ENCODE measurements at regions not wholly inside any gene's neighbourhood (a gene's known extent, or its start where the extent isn't known, plus 50 kb on each side); places are given as distances from the start of the nearest gene placed in this dataset.

DNA sequence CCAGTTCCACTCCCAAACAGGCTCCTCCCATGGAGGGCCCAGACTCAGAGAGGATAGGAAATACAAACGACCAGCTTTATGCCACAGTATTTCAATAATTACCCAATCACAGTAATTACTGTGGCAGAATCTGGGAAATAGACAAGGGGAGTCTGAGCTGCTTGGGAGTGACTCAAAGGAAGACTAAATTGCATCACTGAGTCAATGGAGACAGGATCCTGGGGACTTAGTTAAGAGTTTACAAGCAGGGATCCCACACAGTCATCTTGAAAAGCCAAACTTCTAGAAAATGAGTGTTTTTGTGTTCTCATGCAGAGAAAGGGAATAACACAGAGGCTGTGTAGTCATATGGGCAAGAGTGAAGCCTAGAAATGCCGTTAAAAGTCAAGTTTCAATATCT, 1142.1 kb downstream of the CNTNAP5 start:
- peak; percentile 6 for DNase-seq (ENCODE audit: low read depth)

DNA sequence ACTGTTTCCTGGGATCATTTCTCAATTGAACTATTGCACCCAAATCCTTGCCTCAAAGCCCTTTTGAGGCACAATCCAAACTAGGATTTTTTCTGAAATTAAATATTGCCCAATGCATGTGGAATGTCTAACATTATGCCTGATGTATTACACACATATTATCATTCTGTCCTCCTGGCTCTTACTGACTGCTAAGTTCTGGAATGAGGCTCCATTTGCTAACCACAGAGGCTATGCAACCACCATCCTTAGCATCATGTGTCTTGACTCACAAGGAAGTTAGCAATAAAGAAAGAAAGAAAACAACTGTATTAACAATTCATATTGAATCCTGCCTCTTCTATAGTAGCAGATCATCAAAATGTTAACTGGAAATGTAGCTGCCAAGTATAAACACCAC, 1142.7 kb downstream of the CNTNAP5 start:
- peak; percentile 57 for DNase-seq (ENCODE audit: low read depth)
- TF ChIP-seq, protein P1, sequence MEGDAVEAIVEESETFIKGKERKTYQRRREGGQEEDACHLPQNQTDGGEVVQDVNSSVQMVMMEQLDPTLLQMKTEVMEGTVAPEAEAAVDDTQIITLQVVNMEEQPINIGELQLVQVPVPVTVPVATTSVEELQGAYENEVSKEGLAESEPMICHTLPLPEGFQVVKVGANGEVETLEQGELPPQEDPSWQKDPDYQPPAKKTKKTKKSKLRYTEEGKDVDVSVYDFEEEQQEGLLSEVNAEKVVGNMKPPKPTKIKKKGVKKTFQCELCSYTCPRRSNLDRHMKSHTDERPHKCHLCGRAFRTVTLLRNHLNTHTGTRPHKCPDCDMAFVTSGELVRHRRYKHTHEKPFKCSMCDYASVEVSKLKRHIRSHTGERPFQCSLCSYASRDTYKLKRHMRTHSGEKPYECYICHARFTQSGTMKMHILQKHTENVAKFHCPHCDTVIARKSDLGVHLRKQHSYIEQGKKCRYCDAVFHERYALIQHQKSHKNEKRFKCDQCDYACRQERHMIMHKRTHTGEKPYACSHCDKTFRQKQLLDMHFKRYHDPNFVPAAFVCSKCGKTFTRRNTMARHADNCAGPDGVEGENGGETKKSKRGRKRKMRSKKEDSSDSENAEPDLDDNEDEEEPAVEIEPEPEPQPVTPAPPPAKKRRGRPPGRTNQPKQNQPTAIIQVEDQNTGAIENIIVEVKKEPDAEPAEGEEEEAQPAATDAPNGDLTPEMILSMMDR (IDR thresholded peaks at IDR 0.05; ENCODE audit: insufficient read depth, low read depth, low read length): no peak
- no peak overlapping the region for H3K4me3 ChIP-seq (ENCODE audit: low read depth, low read length)

More for the DNA sequence above, 1142.1 kb downstream of the CNTNAP5 start:
- TF ChIP-seq, protein P1 (IDR thresholded peaks at IDR 0.05; ENCODE audit: insufficient read depth, low read depth, low read length): no peak
- H3K4me3 ChIP-seq (ENCODE audit: low read depth, low read length): no peak overlapping the region

DNA sequence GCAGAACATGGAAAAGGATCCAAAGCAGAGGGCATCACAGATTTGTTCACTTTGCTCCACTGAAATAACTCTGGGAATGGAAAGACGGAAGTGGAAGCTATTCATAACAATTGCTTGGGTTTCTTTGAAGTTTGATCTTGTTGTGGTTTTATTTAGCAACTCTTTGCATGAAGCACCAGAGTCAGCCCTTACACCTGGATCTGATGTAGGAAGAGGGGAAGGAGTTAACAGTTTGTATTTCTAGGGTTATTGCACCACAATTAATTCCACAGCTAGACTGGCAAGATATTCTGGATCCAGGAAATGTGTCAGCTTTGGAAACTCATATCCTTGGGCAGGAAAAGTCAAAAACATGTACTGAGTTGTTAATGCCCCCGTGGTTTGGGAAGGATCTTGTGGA, 1143.4 kb downstream of the CNTNAP5 start:
- H3K4me3 ChIP-seq (ENCODE audit: low read depth, low read length): no peak overlapping the region
- peak; percentile 1 for DNase-seq (ENCODE audit: low read depth)
- TF ChIP-seq, protein P1 (IDR thresholded peaks at IDR 0.05; ENCODE audit: insufficient read depth, low read depth, low read length): no peak

DNA sequence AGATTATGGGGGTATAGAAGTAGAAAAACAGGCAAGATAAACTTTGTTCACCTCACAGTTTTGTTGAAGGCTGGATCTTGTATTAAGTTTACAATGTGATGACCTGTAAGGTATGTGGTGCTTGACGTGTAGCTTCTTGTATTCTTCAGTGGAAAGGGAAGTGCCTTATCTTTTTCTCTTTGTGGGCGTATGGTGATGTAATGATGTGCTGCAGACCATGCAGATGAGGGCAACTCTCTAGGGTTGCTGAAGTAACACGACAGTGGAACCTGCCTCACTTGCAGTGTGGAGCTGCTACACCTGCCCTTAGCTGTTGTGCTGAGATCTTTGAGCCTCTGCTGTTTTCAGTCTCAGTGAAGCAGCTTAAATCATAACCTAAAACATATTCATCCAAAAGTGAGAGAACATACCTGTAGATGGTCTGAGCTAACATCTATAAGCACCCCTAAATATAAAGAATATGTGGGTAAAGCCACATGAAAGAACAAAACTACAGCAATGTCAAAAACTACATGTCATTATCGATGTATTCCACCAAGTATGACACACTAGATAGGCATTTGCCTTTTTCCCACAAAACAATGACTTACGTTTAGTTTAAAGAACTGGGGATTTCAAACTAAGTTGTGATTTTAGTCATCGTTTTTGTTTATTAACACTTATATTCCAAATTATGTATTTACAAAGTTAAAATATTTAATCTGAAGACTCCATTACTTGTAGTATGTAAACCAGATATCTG, 1144.1 kb downstream of the CNTNAP5 start:
- DNase-seq (ENCODE audit: low read depth): peak; percentile 3
- TF ChIP-seq, protein P1 (IDR thresholded peaks at IDR 0.05; ENCODE audit: insufficient read depth, low read depth, low read length): no peak
- no peak overlapping the region for H3K4me3 ChIP-seq (ENCODE audit: low read depth, low read length)

DNA sequence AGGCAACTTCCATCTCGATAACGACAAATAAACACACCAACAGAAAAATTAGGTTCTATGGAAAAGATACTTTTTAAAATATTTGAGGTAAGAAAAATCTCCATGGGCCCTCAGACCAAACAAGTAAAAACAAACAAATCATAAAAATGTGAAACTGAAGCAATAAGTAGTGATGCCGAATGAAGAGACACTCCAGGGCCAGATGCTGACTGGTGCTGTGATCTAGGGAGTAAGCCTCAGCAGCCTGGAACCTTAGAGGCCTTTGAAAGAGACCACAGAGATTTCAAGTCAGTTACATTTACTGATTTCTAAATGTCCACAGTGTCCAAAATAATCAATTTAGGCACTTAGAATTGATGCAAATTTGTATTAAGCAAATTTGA, 1144.7 kb downstream of the CNTNAP5 start:
- TF ChIP-seq, protein P1 (IDR thresholded peaks at IDR 0.05; ENCODE audit: insufficient read depth, low read depth, low read length): no peak
- DNase-seq (ENCODE audit: low read depth): peak; percentile 0
- H3K4me3 ChIP-seq (ENCODE audit: low read depth, low read length): no peak overlapping the region

DNA sequence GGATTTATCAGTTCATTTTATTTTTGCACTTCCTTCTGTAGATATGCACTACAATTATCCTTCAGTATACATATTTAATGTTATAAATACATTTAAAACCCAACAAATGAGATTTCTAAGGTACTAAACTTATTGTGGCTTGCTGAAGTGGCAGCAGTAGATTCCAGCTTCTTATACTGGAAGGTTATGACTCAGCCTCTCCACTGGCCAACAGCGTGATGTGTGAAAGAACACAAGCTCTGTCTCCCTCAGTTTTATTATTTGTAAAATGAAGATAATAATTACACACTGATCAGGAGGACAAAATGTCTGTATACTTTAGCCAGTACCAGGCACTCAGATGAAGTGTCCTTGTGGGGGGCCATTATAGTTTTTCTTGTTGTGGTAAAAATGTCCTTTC, 1147.1 kb downstream of the CNTNAP5 start:
- DNase-seq (ENCODE audit: low read depth): no peak
- TF ChIP-seq, protein P1 (IDR thresholded peaks at IDR 0.05; ENCODE audit: insufficient read depth, low read depth, low read length): no peak
- H3K4me3 ChIP-seq (ENCODE audit: low read depth, low read length): no peak overlapping the region

DNA sequence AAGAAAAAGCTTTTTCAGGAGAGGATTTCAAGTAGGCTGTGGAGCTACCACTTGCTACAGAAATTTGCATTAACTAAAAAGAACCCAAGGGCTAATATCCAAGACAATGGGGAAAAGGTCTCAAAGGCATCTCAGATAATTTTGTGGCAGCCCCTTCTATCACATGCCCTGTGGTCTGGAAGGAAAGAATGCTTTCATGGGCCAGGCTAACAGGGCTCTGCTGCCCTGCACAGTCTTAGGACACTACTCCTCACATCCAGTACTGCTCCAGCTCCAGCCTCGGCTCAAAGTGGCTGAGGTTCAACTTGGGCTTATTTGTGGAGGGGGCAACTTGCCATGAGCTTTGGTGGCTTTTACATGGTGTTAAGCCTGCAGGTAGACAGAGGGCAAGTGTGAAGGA, 1150.3 kb downstream of the CNTNAP5 start:
- TF ChIP-seq, protein P1 (IDR thresholded peaks at IDR 0.05; ENCODE audit: insufficient read depth, low read depth, low read length): no peak
- no peak for DNase-seq (ENCODE audit: low read depth)
- H3K4me3 ChIP-seq (ENCODE audit: low read depth, low read length): no peak overlapping the region
